Uterus (tissue), 3 donors: ENCODE measurements at regions not wholly inside any gene's neighbourhood (a gene's known extent, or its start where the extent isn't known, plus 50 kb on each side); places are given as distances from the start of the nearest gene placed in this dataset.

Source experiments
- DNase-seq, 2 donors: peaks; one replicate each; pipeline ENCODE4 v3.0.0-alpha.2; 2019 to 2020
- H3K27ac ChIP-seq, 2 donors: fragments of 200-600 bp; sonication (generic); 1 replicate in 1 of 2; 2 replicates in 1 of 2; pipeline ENCODE4 v1.5.1; 2016 to 2018
- H3K27me3 ChIP-seq, 2 donors: fragments of 200-600 bp; sonication (generic); one replicate each; pipeline ENCODE4 v1.5.1; 2018 to 2019; ENCODE audit warnings: control low read depth in 1 of 2
- H3K36me3 ChIP-seq, 2 donors: fragments of 200-600 bp; sonication (generic); one replicate each; pipeline ENCODE4 v1.5.1; 2019; ENCODE audit warnings: control low read depth in 1 of 2
- H3K4me1 ChIP-seq, 2 donors: fragments of 200-600 bp; sonication (generic); one replicate each; pipeline ENCODE4 v1.5.1; 2018 to 2019; ENCODE audit warnings: control low read depth in 1 of 2
- H3K4me3 ChIP-seq, 2 donors: fragments of 200-600 bp; sonication (generic); 1 replicate in 1 of 2; 2 replicates in 1 of 2; pipeline ENCODE4 v1.5.1; 2018 to 2019; ENCODE audit warnings: mild to moderate bottlenecking in 1 of 2
- H3K9me3 ChIP-seq, 2 donors: fragments of 200-600 bp; sonication (generic); one replicate each; pipeline ENCODE4 v1.5.1; 2019; ENCODE audit warnings: control low read depth in 1 of 2
- CTCF ChIP-seq, 4 experiments: fragments of 200-600 bp in 2 of 4; fragments of 450-650 bp in 2 of 4; sonication (generic) in 2 of 4; IDR thresholded peaks; one replicate each; pipeline ENCODE4 v1.5.1; 2016 to 2019; ENCODE audit warnings: antibody characterized with exemption in 4 of 4, mild to moderate bottlenecking in 2 of 4, moderate library complexity in 1 of 4
- POLR2A ChIP-seq, 2 donors: fragments of 450-650 bp; IDR thresholded peaks; one replicate each; pipeline ENCODE4 v1.6.1; 2016; ENCODE audit warnings: antibody characterized with exemption in 2 of 2, mild to moderate bottlenecking in 1 of 2, moderate library complexity in 1 of 2
- intact Hi-C: fragments of 100-400 bp; cut with DNase I; formaldehyde crosslinking; loops from one replicate; pipeline ENCODE4 v1.15.1; 2023; ENCODE audit warnings: low total_unique reads
- donor health status: DM: yes; HTN: yes; CAD: no.

DNA sequence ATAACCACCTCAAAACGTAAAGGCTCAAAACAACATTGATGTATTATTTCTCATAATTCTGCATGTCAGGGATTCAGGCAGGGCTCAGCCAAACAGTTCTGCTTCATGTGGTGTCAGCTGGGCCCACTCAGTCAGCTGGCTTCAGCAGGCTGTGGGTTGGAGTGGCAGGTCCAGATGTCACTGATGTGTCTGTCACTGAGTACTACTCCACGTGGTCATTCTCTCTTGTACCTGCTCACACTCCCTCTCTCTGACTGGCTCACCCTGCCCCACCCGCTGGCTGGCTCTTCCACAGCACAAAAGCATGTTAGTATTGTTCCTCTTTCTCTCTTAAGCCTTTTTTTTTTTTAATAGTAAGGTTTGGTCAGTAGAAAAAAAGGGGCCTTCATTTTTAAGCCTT is 182.4 kb downstream of the DICER1 start:
- H3K36me3 ChIP-seq, result no peaks in the 10 kb centered on the region
- H3K27me3 ChIP-seq, result no peaks in the 10 kb centered on the region
- H3K27ac ChIP-seq, result no peak overlapping the region
- no peaks in the 10 kb centered on the region for H3K4me1 ChIP-seq
- intact Hi-C loops, result no loop called here
- H3K9me3 ChIP-seq, result no peaks in the 10 kb centered on the region
- DNase-seq, result no peak
- no peak overlapping the region for H3K4me3 ChIP-seq
- TF ChIP-seq POLR2A (IDR thresholded peaks at IDR 0.05) (no peak), CTCF (IDR thresholded peaks at IDR 0.05) (no peak)

- Histone ChIP-seq H3K36me3 (no peaks in the 10 kb centered on the region), H3K4me1 (no peaks in the 10 kb centered on the region), H3K9me3 (no peaks in the 10 kb centered on the region), H3K27me3 (no peaks in the 10 kb centered on the region), H3K4me3 (no peak overlapping the region), H3K27ac (no peak overlapping the region)
- intact Hi-C loops, result no loop called here
- DNase-seq, result no peak
- TF ChIP-seq CTCF (IDR thresholded peaks at IDR 0.05), result no peak
Measured at GRCh38 chr14:94974422-94974821, 182.9 kb downstream of the DICER1 start.

- H3K36me3 ChIP-seq, result no peaks in the 10 kb centered on the region
- no peaks in the 10 kb centered on the region for H3K27me3 ChIP-seq
- no peaks in the 10 kb centered on the region for H3K9me3 ChIP-seq
- H3K4me3 ChIP-seq, result no peak overlapping the region
- H3K4me1 ChIP-seq, result no peaks in the 10 kb centered on the region
- peak; percentile 50 to 56 for DNase-seq
- intact Hi-C loops, result no loop called here
- H3K27ac ChIP-seq, result peak overlapping the region; percentile 29 to 52
- TF ChIP-seq CTCF (IDR thresholded peaks at IDR 0.05) (no peak), POLR2A (IDR thresholded peaks at IDR 0.05) (no peak)
Measured at GRCh38 chr14:94971750-94972149, 185.6 kb downstream of the DICER1 start.

DNA sequence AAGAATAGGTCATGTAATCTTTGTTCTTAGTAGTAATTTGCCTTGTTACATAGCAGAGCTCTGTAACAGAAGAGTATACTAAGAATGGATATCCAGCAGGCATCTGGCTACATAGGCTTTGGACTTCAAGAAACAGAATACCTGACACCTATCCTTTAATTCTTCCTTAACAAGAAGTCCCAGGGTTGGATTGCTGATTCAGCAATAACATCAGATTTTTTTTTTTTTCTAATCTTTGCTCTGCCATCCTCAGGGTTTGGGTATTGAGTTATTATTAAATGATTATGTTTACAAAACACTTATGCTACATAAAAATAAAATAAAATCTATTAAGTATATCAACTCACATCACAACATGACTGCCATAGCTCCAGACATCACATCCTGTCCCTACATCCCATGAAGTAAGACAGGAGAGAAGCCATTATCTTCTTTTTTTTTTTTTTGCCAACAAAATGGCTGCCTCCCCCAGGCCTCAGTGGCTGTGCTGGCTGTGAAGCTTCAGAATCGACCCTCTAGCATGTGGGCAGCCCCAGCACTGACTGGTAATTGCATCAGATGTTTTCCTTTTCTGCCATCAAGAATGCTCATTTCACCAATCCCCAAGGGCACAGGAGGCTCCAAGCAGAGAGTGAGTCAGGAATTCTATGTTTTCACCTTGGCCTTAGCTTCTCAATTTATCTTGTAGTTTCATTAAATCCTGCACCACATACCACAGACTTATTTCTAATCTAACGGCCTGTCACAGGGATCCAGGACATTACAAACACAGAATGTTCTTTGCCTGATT is 186.2 kb downstream of the DICER1 start:
- Histone ChIP-seq H3K4me1 (no peaks in the 10 kb centered on the region), H3K27ac (peak overlapping the region; percentile 30 to 52), H3K36me3 (no peaks in the 10 kb centered on the region), H3K4me3 (no peak overlapping the region), H3K9me3 (no peaks in the 10 kb centered on the region), H3K27me3 (no peaks in the 10 kb centered on the region)
- TF ChIP-seq CTCF (IDR thresholded peaks at IDR 0.05) (no peak), POLR2A (IDR thresholded peaks at IDR 0.05) (no peak)
- DNase-seq, result peak; percentile 21 to 23
- intact Hi-C loops, result no loop called here

DNA sequence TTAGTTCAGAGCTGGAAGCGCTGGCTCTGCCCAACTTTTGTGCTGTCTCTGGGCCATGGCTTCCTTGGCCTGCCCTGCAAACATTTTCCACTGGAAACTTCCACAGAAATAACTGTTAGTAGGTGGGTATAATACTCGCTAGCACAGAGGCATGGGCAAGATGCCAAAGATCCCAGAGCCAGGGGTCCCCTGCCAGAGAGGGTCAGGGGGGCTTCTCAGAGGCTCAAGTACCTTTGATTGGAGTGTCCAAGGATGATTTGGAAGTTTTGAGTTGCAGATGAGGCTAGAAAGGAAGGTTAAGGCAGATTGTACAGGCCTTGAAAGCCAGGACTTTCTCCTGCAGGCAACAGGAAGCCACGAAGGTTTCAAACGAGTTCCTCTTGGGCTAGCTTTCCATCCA is 187.6 kb downstream of the DICER1 start:
- no peak for DNase-seq

More for the DNA sequence above, 187.6 kb downstream of the DICER1 start:
- Histone ChIP-seq H3K27ac (no peak overlapping the region), H3K27me3 (no peaks in the 10 kb centered on the region), H3K36me3 (no peaks in the 10 kb centered on the region), H3K9me3 (no peaks in the 10 kb centered on the region), H3K4me3 (no peak overlapping the region), H3K4me1 (no peaks in the 10 kb centered on the region)
- intact Hi-C loops, result no loop called here
- TF ChIP-seq POLR2A (IDR thresholded peaks at IDR 0.05) (no peak), CTCF (IDR thresholded peaks at IDR 0.05) (no peak)
